GM06990 (cell line): ENCODE measurements at regions not wholly inside any gene's neighbourhood (a gene's known extent, or its start where the extent isn't known, plus 50 kb on each side); places are given as distances from the start of the nearest gene placed in this dataset.

ENCODE experiments used
- DNase-seq: peaks from one replicate; pipeline ENCODE4 v3.0.0-alpha.2; 2011; ENCODE audit not compliant: insufficient read length; ENCODE audit errors: extremely low read depth
- H3K27me3 ChIP-seq: replicated peaks from 2 replicates; pipeline ENCODE4 v1.6.0; 2011; ENCODE audit warnings: low read length; ENCODE audit not compliant: control insufficient read depth, insufficient read depth
- H3K36me3 ChIP-seq: 2 replicates; pipeline ENCODE4 v1.5.1; 2011; ENCODE audit warnings: low read length; ENCODE audit not compliant: control insufficient read depth, insufficient read depth
- H3K4me3 ChIP-seq: replicated peaks from 2 replicates; pipeline ENCODE4 v1.5.1; 2011; ENCODE audit warnings: low read depth, mild to moderate bottlenecking, control low read depth, low read length
- TF ChIP-seq, protein P1 (sequence below): IDR thresholded peaks from 2 replicates; pipeline ENCODE4 v1.5.1; 2011; ENCODE audit warnings: low read length, control low read depth, mild to moderate bottlenecking, inconsistent platforms; ENCODE audit not compliant: insufficient read depth, poor library complexity, severe bottlenecking

DNA sequence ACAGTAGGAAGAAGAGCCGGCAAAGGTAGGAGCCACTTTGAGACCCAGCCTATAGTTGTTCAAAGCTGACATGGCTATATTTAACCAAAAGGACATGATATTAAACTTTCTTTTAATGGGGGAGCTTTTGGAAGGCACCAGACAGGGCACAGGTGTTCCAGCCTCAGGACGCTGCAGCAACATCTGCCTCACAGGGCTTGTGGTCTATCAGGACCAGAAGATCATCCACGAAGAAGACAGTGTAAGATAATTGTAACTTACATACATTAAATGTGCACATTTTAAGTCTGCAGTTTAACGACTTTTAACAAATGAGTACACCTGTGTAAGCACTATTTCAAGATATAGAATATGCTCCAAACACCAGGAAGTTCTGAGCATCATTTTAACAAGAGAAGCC, 168.2 kb upstream of the PMEPA1 start:
- Histone ChIP-seq H3K27me3 (peaks cover 1% of the 10 kb centered on the region; the same call in 1 of the 2 replicates), H3K4me3 (no peak overlapping the region), H3K36me3 (no peaks in the 10 kb centered on the region)
- DNase-seq = no peak
- TF ChIP-seq, protein P1, sequence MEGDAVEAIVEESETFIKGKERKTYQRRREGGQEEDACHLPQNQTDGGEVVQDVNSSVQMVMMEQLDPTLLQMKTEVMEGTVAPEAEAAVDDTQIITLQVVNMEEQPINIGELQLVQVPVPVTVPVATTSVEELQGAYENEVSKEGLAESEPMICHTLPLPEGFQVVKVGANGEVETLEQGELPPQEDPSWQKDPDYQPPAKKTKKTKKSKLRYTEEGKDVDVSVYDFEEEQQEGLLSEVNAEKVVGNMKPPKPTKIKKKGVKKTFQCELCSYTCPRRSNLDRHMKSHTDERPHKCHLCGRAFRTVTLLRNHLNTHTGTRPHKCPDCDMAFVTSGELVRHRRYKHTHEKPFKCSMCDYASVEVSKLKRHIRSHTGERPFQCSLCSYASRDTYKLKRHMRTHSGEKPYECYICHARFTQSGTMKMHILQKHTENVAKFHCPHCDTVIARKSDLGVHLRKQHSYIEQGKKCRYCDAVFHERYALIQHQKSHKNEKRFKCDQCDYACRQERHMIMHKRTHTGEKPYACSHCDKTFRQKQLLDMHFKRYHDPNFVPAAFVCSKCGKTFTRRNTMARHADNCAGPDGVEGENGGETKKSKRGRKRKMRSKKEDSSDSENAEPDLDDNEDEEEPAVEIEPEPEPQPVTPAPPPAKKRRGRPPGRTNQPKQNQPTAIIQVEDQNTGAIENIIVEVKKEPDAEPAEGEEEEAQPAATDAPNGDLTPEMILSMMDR = no peak

DNA sequence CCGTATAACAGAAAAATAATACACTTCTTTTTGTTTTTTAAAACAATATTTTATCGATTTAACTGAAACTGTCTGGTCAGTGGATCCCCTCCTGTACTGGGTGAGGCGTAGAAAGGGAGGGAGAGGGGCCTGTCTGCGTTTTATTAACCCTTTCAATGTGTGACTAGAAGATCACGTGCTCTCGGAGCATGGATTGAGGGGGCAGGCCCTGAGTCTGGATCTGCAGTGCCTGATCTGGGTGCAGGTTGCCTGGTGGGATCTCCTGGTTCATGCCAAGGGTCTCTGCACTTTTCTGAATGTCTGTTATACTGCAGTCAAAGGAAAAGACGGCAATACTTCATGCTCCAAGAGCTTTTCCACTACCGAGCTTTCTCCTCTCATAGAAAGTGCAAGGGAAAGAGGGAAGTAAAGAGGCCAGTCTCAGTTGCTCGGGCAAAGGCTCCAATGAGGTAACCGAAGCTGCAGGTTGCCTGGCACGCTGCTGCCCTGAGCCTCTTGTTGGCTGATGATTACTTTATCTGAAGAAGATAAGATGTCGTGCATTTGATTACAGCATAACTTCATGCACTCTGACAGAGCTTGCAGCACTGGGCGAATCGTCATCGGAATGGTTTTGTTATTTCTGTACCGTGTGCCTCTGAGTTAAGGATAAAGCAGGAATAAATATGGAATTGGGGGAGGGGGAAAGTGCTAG, 167.5 kb upstream of the PMEPA1 start:
- no peak for DNase-seq
- no peaks in the 10 kb centered on the region; the same call in 1 of the 2 replicates for H3K27me3 ChIP-seq
- TF ChIP-seq, protein P1 = no peak

DNA sequence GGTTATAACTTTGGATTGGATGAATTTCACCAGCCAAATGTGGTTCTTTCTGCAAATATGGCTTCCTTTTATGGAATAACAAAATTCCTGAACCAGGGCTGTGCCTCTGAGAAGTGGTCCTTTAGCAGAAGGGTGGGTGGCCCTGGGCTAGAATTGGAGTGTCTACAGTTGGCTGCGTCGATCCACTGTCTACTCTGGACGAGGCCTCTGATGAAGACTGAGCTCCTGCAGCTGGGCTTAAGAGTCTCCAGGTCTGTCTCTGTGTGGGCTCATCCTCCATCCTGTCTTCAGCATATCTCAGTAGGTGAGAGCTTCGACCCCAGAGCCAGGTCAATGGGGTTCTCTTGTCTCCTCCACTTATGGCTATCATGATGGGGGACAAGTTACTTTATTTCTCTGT, 166.3 kb upstream of the PMEPA1 start:
- Histone ChIP-seq H3K36me3 (no peaks in the 10 kb centered on the region), H3K27me3 (no peaks in the 10 kb centered on the region; the same call in 1 of the 2 replicates), H3K4me3 (no peak overlapping the region)
- DNase-seq = no peak
- TF ChIP-seq, protein P1 = no peak

More for the DNA sequence above, 167.5 kb upstream of the PMEPA1 start:
- H3K4me3 ChIP-seq = no peak overlapping the region
- H3K36me3 ChIP-seq = no peaks in the 10 kb centered on the region

DNA sequence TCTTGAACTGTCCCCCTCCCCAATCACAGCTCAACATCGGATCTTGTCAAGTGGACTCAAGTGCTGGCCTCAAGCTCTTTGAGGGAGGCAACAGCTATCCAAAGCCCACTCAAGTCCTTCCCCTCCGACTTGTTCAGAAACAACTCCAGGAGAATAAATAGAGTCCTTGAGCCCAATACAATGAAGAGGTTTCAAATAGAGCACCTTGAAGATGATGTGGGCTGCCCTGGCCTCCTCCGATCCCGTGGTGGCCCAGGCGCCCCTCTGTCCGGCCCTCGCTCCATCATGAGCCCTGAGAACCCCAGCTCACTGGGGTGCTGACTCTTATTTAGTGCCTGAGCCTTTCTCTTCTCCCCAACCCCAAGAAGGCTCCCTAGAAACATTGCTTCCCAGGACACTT, 164.3 kb upstream of the PMEPA1 start:
- DNase-seq = no peak
- H3K27me3 ChIP-seq = no peaks in the 10 kb centered on the region; the same call in 1 of the 2 replicates
- no peak overlapping the region for H3K4me3 ChIP-seq
- TF ChIP-seq, protein P1 = no peak
- H3K36me3 ChIP-seq = no peaks in the 10 kb centered on the region

DNA sequence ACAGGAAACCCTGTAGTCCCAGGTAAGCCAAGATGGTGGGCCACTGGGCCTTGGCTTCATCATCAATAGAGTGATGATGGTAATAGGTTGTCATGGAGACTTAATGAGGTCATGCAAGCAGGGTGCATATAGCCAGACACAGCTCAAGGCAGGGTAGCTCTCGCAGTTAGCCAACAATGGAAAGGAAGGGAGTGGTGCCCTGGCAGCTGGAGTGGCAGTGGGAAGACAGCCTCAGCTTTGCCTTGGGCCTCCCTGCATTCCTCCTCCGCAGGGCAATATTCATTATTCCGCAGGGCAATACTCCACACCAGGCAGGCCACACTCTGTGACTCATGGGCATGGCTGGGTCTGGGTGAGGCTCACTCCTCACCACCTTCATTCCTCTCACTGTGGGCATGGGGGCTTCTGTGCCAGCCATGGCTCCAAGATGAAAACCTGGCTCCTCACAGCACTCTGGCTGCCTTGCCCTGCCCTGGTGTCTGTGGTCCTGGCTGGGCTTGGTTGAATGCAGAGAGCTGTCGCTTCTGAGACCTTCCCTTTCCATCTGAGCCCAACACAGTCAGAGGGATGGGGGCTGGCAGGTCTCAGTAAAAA, 163.1 kb upstream of the PMEPA1 start:
- Histone ChIP-seq H3K36me3 (no peaks in the 10 kb centered on the region), H3K27me3 (no peaks in the 10 kb centered on the region; the same call in 1 of the 2 replicates), H3K4me3 (no peak overlapping the region)
- TF ChIP-seq, protein P1 = no peak
- no peak for DNase-seq
